IMR-90 (cell line): ENCODE measurements at regions not wholly inside any gene's neighbourhood (a gene's known extent, or its start where the extent isn't known, plus 50 kb on each side); places are given as distances from the start of the nearest gene placed in this dataset.

Source experiments
- ATAC-seq: fragments of 200-7000 bp; cut with Tn5 transposase; 2 replicates; pipeline ENCODE4 v1.9.1; 2020; ENCODE audit warnings: low read depth, mild to moderate bottlenecking, moderate library complexity
- BruUV-seq: library from RNA; stranded (reverse); fragments of 400-500 nt; replicated peaks from 2 replicates; lab custom pipeline; 2021; lab: Mats Ljungman, UMichigan
- CTCF ChIA-PET: fragments of 300-600 bp; formaldehyde crosslinking; extraction: SDS; loops from one replicate; lab custom pipeline; 2021; ENCODE audit warnings: antibody characterized with exemption; lab: Yijun Ruan, JAX
- POLR2A ChIA-PET: fragments of 300-600 bp; sonication (Branson Sonifier 250); formaldehyde crosslinking; loops from one replicate; lab custom pipeline; 2022; ENCODE audit warnings: antibody characterized with exemption; ENCODE audit not compliant: unreplicated experiment; lab: Charles Lee
- DNase-seq: peaks from one replicate; pipeline ENCODE4 v3.0.0; 2013
- H2AFZ ChIP-seq: replicated peaks from 2 replicates; pipeline ENCODE3; 2013; ENCODE audit warnings: low read length, mild to moderate bottlenecking; ENCODE audit not compliant: poor library complexity
- H2AK5ac ChIP-seq: 2 replicates; pipeline ENCODE4 v1.6.1; 2013; ENCODE audit warnings: low read depth, low read length, inconsistent platforms
- H2AK9ac ChIP-seq: replicated peaks from 2 replicates; pipeline ENCODE3; 2013; ENCODE audit warnings: mild to moderate bottlenecking, low read depth, low read length, moderate library complexity; ENCODE audit not compliant: poor library complexity
- H2BK120ac ChIP-seq: 2 replicates; pipeline ENCODE4 v1.6.1; 2013; ENCODE audit warnings: low read depth, low read length, inconsistent platforms
- H2BK15ac ChIP-seq: 3 replicates; pipeline ENCODE4 v1.6.1; 2013; ENCODE audit warnings: low read depth, low read length, inconsistent platforms
- H2BK20ac ChIP-seq: 2 replicates; pipeline ENCODE4 v1.6.1; 2013; ENCODE audit warnings: low read depth, mild to moderate bottlenecking, inconsistent platforms, low read length, moderate library complexity
- H2BK5ac ChIP-seq: 2 replicates; pipeline ENCODE4 v1.6.1; 2013; ENCODE audit warnings: mild to moderate bottlenecking, low read depth, low read length, inconsistent platforms; ENCODE audit not compliant: poor library complexity, severe bottlenecking
- H3K14ac ChIP-seq: replicated peaks from 2 replicates; pipeline ENCODE4 v1.6.1; 2013; ENCODE audit warnings: low read depth, low read length, inconsistent platforms
- H3K18ac ChIP-seq: 2 replicates; pipeline ENCODE4 v1.6.1; 2013; ENCODE audit warnings: low read depth, low read length, control low read depth
- H3K23ac ChIP-seq: 2 replicates; pipeline ENCODE4 v1.6.1; 2013; ENCODE audit warnings: low read depth, low read length, inconsistent platforms
- H3K27ac ChIP-seq: 2 replicates; pipeline ENCODE4 v1.5.1; 2013; ENCODE audit warnings: mild to moderate bottlenecking, control low read depth, low read length; ENCODE audit not compliant: insufficient read depth
- H3K27me3 ChIP-seq: 2 replicates; pipeline ENCODE4 v1.6.1; 2013; ENCODE audit warnings: low read length; ENCODE audit not compliant: control insufficient read depth, insufficient read depth
- H3K36me3 ChIP-seq: 2 replicates; pipeline ENCODE4 v1.6.1; 2013; ENCODE audit warnings: low read length, mixed read lengths; ENCODE audit not compliant: control insufficient read depth, insufficient read depth
- H3K4ac ChIP-seq: 2 replicates; pipeline ENCODE4 v1.6.1; 2013; ENCODE audit warnings: low read depth, low read length, inconsistent platforms
- H3K4me1 ChIP-seq: 2 replicates; pipeline ENCODE4 v1.6.1; 2013; ENCODE audit warnings: low read length, mixed read lengths; ENCODE audit not compliant: control insufficient read depth, insufficient read depth
- H3K4me2 ChIP-seq: 2 replicates; pipeline ENCODE4 v1.6.1; 2013; ENCODE audit warnings: low read depth, mild to moderate bottlenecking, control low read depth, low read length, moderate library complexity
- H3K4me3 ChIP-seq: 2 replicates; pipeline ENCODE4 v1.5.1; 2013; ENCODE audit warnings: low read depth, mild to moderate bottlenecking, control low read depth, low read length, moderate library complexity; ENCODE audit not compliant: insufficient read depth
- H3K56ac ChIP-seq: 2 replicates; pipeline ENCODE4 v1.6.1; 2013; ENCODE audit warnings: low read length, inconsistent platforms; ENCODE audit not compliant: insufficient read depth; ENCODE audit errors: extremely low read depth
- H3K79me1 ChIP-seq, 2 experiments: 2 replicates each; pipeline ENCODE4 v1.6.1; 2013; ENCODE audit warnings: low read length in 2 of 2, inconsistent platforms in 1 of 2, low read depth in 1 of 2
- H3K9ac ChIP-seq: 2 replicates; pipeline ENCODE4 v1.6.1; 2013; ENCODE audit warnings: low read depth, low read length, control low read depth
- H3K9me1 ChIP-seq: 2 replicates; pipeline ENCODE4 v1.6.1; 2013; ENCODE audit warnings: low read length, inconsistent platforms; ENCODE audit not compliant: insufficient read depth
- H3K9me3 ChIP-seq: 2 replicates; pipeline ENCODE4 v1.6.1; 2013; ENCODE audit warnings: low read length; ENCODE audit not compliant: control insufficient read depth, insufficient read depth
- H4K20me1 ChIP-seq: 2 replicates; pipeline ENCODE4 v1.6.1; 2013; ENCODE audit warnings: low read length, inconsistent platforms; ENCODE audit not compliant: insufficient read depth
- H4K5ac ChIP-seq: 2 replicates; pipeline ENCODE4 v1.6.1; 2013; ENCODE audit warnings: mild to moderate bottlenecking, low read depth, low read length, control low read depth
- H4K8ac ChIP-seq, 2 experiments: 2 replicates each; pipeline ENCODE4 v1.6.1; 2013; ENCODE audit warnings: low read depth in 2 of 2, low read length in 2 of 2, control low read depth in 1 of 2, inconsistent platforms in 1 of 2
- H4K91ac ChIP-seq: 2 replicates; pipeline ENCODE4 v1.6.1; 2013; ENCODE audit warnings: low read depth, low read length, inconsistent platforms; ENCODE audit not compliant: insufficient read depth
- CEBPB ChIP-seq: IDR thresholded peaks from 2 replicates; pipeline ENCODE4 v1.6.1; 2012; ENCODE audit warnings: low read depth, low read length, improper control_type of control experiment
- CHD1 ChIP-seq: IDR thresholded peaks from 2 replicates; pipeline ENCODE4 v1.6.1; 2012; ENCODE audit warnings: low read depth, low read length, improper control_type of control experiment
- POLR2A ChIP-seq: IDR thresholded peaks from 2 replicates; pipeline ENCODE4 v1.6.1; 2012; ENCODE audit warnings: mild to moderate bottlenecking, low read depth, low read length
- RAD21 ChIP-seq: IDR thresholded peaks from 2 replicates; pipeline ENCODE4 v1.6.1; 2012; ENCODE audit warnings: low read length, improper control_type of control experiment
- SMC3 ChIP-seq: fragments of 150-350 bp; IDR thresholded peaks from 2 replicates; pipeline ENCODE4 v1.6.1; 2016; ENCODE audit warnings: low read depth, mild to moderate bottlenecking, antibody characterized with exemption, low read length, moderate library complexity
- WGBS, 2 experiments: methylation state at CpG; one replicate each; pipeline versions ENCODE4 v1.1.5 to v1.1.7; 2013; ENCODE audit warnings: missing lambda C conversion rate in 2 of 2; ENCODE audit not compliant: insufficient read length in 1 of 2; ENCODE audit errors: extremely low coverage in 2 of 2; 5-methylcytosine and 5-hydroxymethylcytosine counted together
- dilution Hi-C: fragments of 300-500 bp; cut with HindIII; formaldehyde crosslinking; loops from one replicate; pipeline ENCODE4 v1.14.3; 2018; ENCODE audit warnings: low sequenced_read_pairs; ENCODE audit not compliant: unreplicated experiment
- in situ Hi-C: fragments of 300-500 bp; cut with MboI; formaldehyde crosslinking; loops from 3 replicates; pipeline ENCODE4 v1.14.3; 2019; ENCODE audit warnings: low sequenced_read_pairs, inconsistent platforms, mixed read lengths
- intact Hi-C: fragments of 100-400 bp; cut with micrococcal nuclease; formaldehyde crosslinking; loops from 2 replicates; pipeline ENCODE4 v1.10.0; 2022

DNA sequence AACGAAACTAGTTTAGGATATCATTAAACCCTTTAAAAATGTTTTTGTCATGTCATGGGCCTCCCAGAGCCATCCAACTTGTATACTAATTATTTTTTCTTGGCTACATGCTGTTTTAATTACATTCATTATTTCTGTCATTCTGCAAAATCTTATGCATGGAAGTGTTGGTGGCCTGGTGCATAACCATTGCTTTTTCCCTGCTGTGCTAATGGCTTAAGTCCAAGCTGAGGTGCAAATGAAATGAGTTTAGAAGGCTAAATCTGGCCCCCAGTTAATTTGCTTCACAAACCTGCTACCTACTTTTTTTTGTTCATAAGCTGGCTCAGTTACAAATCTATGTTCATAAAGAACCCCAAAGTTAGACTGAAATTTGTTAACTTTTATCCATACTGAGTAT lies 1249.9 kb downstream of the EPHA7 start:
- Histone ChIP-seq H3K4ac (no peak overlapping the region), H3K79me1 (no peaks in the 10 kb centered on the region), H3K14ac (no peak overlapping the region), H3K23ac (no peak overlapping the region), H2AK5ac (no peak overlapping the region), H2BK120ac (no peak overlapping the region), H4K8ac (no peak overlapping the region), H4K20me1 (no peaks in the 10 kb centered on the region), H3K4me2 (no peak overlapping the region), H3K56ac (no peak overlapping the region), H3K4me1 (no peaks in the 10 kb centered on the region), H2AK9ac (no peak overlapping the region), H3K27ac (no peak overlapping the region), H3K27me3 (no peaks in the 10 kb centered on the region), H3K18ac (no peak overlapping the region), H3K9me3 (no peaks in the 10 kb centered on the region), H2BK15ac (no peak overlapping the region), H4K91ac (no peak overlapping the region), H3K4me3 (no peak overlapping the region), H3K9me1 (no peaks in the 10 kb centered on the region), H2BK5ac (no peak overlapping the region), H3K9ac (no peak overlapping the region), H3K36me3 (no peaks in the 10 kb centered on the region), H4K5ac (no peak overlapping the region), H2BK20ac (no peak overlapping the region), H2AFZ (no peak overlapping the region)
- CTCF ChIA-PET = no interaction called here
- intact Hi-C loops = no loop called here
- WGBS, 2 experiments = no CpG with 5 or more reads among the region's 1 CpG
- BruUV-seq = no TSS peak
- TF ChIP-seq RAD21 = no peak
- TF ChIP-seq CHD1 = no peak
- no peak for TF ChIP-seq CEBPB
- TF ChIP-seq SMC3 = no peak
- no peak for TF ChIP-seq POLR2A
- no peak for ATAC-seq
- in situ Hi-C loops = no loop called here
- POLR2A ChIA-PET = no interaction called here
- DNase-seq = no peak
- dilution Hi-C loops = no loop called here
